Neural crest cell (in vitro differentiated cells): ENCODE measurements at regions not wholly inside any gene's neighbourhood (a gene's known extent, or its start where the extent isn't known, plus 50 kb on each side); places are given as distances from the start of the nearest gene placed in this dataset.
A peak's percentile ranks its signal among the peaks of the same experiment; 100 is the strongest.

Experiments
- DNase-seq: peaks from one replicate; pipeline ENCODE4 v3.0.0; 2021; ENCODE audit warnings: low read depth, mixed read lengths, low spot score
- H3K27ac Mint-ChIP-seq: one replicate; pipeline ENCODE4 v1.8.0; 2021; ENCODE audit warnings: mild to moderate bottlenecking, mixed read lengths; ENCODE audit not compliant: unreplicated experiment
- H3K27me3 Mint-ChIP-seq: 2 replicates; pipeline ENCODE4 v1.8.0; 2021; ENCODE audit warnings: low read depth, mild to moderate bottlenecking, mixed read lengths
- H3K36me3 Mint-ChIP-seq: 2 replicates; pipeline ENCODE4 v1.8.0; 2021; ENCODE audit warnings: low read depth, mild to moderate bottlenecking, mixed read lengths
- H3K4me1 Mint-ChIP-seq: 2 replicates; pipeline ENCODE4 v1.8.0; 2021; ENCODE audit warnings: mixed read lengths
- H3K4me3 Mint-ChIP-seq: one replicate; pipeline ENCODE4 v1.8.0; 2021; ENCODE audit warnings: mild to moderate bottlenecking, mixed read lengths
- H3K9me3 Mint-ChIP-seq: 2 replicates; pipeline ENCODE4 v1.8.0; 2021; ENCODE audit warnings: mixed read lengths
- TF ChIP-seq, protein P1 (sequence below): fragments of 200-600 bp; sonication (generic); conservative IDR thresholded peaks from 2 replicates; pipeline ENCODE4 v1.5.0; 2021; ENCODE audit warnings: antibody characterized with exemption, mild to moderate bottlenecking

- Mint-ChIP-seq H3K4me3 (peak overlapping the region; percentile 78), H3K9me3 (peaks cover 8% of the 10 kb centered on the region), H3K27me3 (no peaks in the 10 kb centered on the region), H3K27ac (peak overlapping the region; percentile 36), H3K4me1 (peaks cover 47% of the 10 kb centered on the region), H3K36me3 (peaks cover 7% of the 10 kb centered on the region)
- TF ChIP-seq, protein P1, sequence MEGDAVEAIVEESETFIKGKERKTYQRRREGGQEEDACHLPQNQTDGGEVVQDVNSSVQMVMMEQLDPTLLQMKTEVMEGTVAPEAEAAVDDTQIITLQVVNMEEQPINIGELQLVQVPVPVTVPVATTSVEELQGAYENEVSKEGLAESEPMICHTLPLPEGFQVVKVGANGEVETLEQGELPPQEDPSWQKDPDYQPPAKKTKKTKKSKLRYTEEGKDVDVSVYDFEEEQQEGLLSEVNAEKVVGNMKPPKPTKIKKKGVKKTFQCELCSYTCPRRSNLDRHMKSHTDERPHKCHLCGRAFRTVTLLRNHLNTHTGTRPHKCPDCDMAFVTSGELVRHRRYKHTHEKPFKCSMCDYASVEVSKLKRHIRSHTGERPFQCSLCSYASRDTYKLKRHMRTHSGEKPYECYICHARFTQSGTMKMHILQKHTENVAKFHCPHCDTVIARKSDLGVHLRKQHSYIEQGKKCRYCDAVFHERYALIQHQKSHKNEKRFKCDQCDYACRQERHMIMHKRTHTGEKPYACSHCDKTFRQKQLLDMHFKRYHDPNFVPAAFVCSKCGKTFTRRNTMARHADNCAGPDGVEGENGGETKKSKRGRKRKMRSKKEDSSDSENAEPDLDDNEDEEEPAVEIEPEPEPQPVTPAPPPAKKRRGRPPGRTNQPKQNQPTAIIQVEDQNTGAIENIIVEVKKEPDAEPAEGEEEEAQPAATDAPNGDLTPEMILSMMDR = no peak
- DNase-seq = no peak
These were observed 592.6 kb downstream of the MTRR start for GRCh38 chr5:8461543-8461942.

- H3K4me3 Mint-ChIP-seq = peak overlapping the region; percentile 52
- TF ChIP-seq, protein P1 = no peak
- no peak for DNase-seq
- H3K36me3 Mint-ChIP-seq = peaks cover 5% of the 10 kb centered on the region
- H3K27me3 Mint-ChIP-seq = no peaks in the 10 kb centered on the region
- peak overlapping the region; percentile 76 for H3K27ac Mint-ChIP-seq
- H3K9me3 Mint-ChIP-seq = peaks cover 5% of the 10 kb centered on the region
- peaks cover 47% of the 10 kb centered on the region for H3K4me1 Mint-ChIP-seq
These were observed 593.6 kb downstream of the MTRR start for GRCh38 chr5:8462565-8462964.

GRCh38 chr5:8470489-8470888, 601.5 kb downstream of the MTRR start:
- Mint-ChIP-seq H3K4me3 (no peak overlapping the region), H3K4me1 (peaks cover 4% of the 10 kb centered on the region), H3K9me3 (peaks cover 20% of the 10 kb centered on the region), H3K36me3 (peaks cover 33% of the 10 kb centered on the region), H3K27ac (no peak overlapping the region), H3K27me3 (no peaks in the 10 kb centered on the region)
- TF ChIP-seq, protein P1 = no peak
- DNase-seq = no peak

DNA sequence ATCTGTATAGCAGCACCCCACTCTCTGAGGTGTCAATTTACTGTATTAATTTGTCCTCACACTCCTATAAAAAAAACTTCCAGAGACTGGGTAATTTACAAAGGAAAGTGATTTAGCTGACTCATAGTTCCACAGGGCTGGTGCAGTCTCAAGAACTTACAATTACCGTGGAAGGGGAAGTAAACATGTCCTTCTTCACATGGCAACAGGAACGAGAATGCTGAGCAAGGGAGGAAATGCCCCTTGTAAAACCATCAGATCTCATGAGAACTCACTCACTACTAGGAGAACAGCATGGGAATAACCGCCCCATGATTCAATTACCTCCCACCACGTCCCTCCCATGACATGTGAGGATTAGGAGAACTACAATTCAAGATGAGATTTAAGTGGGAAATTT, 602.6 kb downstream of the MTRR start:
- Mint-ChIP-seq H3K27ac (no peak overlapping the region), H3K36me3 (peaks cover 35% of the 10 kb centered on the region), H3K9me3 (peaks cover 20% of the 10 kb centered on the region), H3K27me3 (no peaks in the 10 kb centered on the region), H3K4me1 (no peaks in the 10 kb centered on the region), H3K4me3 (no peak overlapping the region)
- DNase-seq = no peak
- TF ChIP-seq, protein P1 = no peak

GRCh38 chr5:8473016-8473415, 604.1 kb downstream of the MTRR start:
- no peak overlapping the region for H3K27ac Mint-ChIP-seq
- no peaks in the 10 kb centered on the region for H3K27me3 Mint-ChIP-seq
- no peaks in the 10 kb centered on the region for H3K4me1 Mint-ChIP-seq
- H3K9me3 Mint-ChIP-seq = peaks cover 18% of the 10 kb centered on the region
- H3K36me3 Mint-ChIP-seq = peaks cover 35% of the 10 kb centered on the region
- DNase-seq = no peak
- TF ChIP-seq, protein P1 = no peak
- H3K4me3 Mint-ChIP-seq = no peak overlapping the region
